ENCODE measurements at regions not wholly inside any gene's neighbourhood (a gene's known extent, or its start where the extent isn't known, plus 50 kb on each side); places are given as distances from the start of the nearest gene placed in this dataset.

DNA sequence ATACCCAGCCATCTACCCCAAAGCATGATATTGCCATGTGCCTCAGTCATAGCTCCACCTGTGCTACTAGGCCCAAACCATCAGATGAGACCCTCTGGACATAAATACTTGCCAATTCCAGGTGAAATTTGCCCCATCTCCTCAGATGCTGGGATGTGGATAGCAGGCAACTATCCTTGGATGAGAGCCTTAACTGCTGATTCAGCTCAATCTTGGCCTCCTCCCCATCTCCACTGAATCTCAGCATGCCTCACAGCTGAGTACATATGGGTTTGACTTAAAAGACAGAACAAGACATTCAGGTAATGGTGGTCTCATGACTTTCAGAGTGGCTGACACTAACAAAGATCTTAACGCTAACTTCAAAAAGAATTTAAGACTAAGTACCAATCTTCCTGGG is 50.8 kb upstream of the KLHL13 start:
- H3K36me3 Mint-ChIP-seq (ENCODE audit: low read depth) = no peaks in the 10 kb centered on the region
- H3K4me1 Mint-ChIP-seq = no peaks in the 10 kb centered on the region
- peaks cover 5% of the 10 kb centered on the region for H3K27me3 Mint-ChIP-seq (ENCODE audit: low read depth, poor library complexity)
- no peak overlapping the region for H3K27ac Mint-ChIP-seq
- TF ChIP-seq, protein P1, sequence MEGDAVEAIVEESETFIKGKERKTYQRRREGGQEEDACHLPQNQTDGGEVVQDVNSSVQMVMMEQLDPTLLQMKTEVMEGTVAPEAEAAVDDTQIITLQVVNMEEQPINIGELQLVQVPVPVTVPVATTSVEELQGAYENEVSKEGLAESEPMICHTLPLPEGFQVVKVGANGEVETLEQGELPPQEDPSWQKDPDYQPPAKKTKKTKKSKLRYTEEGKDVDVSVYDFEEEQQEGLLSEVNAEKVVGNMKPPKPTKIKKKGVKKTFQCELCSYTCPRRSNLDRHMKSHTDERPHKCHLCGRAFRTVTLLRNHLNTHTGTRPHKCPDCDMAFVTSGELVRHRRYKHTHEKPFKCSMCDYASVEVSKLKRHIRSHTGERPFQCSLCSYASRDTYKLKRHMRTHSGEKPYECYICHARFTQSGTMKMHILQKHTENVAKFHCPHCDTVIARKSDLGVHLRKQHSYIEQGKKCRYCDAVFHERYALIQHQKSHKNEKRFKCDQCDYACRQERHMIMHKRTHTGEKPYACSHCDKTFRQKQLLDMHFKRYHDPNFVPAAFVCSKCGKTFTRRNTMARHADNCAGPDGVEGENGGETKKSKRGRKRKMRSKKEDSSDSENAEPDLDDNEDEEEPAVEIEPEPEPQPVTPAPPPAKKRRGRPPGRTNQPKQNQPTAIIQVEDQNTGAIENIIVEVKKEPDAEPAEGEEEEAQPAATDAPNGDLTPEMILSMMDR (IDR thresholded peaks at IDR 0.05) = no peak
- H3K9me3 Mint-ChIP-seq = peaks cover 45% of the 10 kb centered on the region
- H3K4me3 Mint-ChIP-seq = no peak overlapping the region
- DNase-seq = no peak

DNA sequence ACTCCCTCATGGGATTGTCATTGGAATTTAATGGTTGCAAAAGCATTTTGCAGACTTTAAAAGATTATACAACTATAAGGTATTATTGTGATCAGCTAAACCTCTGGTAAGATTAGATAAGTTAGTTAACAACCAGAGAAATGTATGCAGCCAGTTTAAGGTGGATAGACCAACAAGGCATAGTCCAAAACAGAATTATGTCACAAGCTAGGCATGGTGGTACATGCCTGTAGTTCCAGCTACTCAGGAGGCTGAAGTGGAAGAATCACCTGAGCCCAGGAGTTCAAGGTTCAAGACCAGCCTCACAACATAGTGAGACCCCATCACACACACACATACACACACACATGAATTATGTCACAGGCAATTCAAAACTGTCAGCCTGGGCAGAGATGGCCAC is 54.7 kb upstream of the KLHL13 start:
- no peaks in the 10 kb centered on the region for H3K4me1 Mint-ChIP-seq
- DNase-seq = no peak
- no peak overlapping the region for H3K27ac Mint-ChIP-seq
- H3K27me3 Mint-ChIP-seq (ENCODE audit: low read depth, poor library complexity) = peaks cover 6% of the 10 kb centered on the region
- H3K4me3 Mint-ChIP-seq = no peak overlapping the region
- H3K36me3 Mint-ChIP-seq (ENCODE audit: low read depth) = no peaks in the 10 kb centered on the region
- peaks cover 32% of the 10 kb centered on the region for H3K9me3 Mint-ChIP-seq
- TF ChIP-seq, protein P1 (IDR thresholded peaks at IDR 0.05) = no peak

DNA sequence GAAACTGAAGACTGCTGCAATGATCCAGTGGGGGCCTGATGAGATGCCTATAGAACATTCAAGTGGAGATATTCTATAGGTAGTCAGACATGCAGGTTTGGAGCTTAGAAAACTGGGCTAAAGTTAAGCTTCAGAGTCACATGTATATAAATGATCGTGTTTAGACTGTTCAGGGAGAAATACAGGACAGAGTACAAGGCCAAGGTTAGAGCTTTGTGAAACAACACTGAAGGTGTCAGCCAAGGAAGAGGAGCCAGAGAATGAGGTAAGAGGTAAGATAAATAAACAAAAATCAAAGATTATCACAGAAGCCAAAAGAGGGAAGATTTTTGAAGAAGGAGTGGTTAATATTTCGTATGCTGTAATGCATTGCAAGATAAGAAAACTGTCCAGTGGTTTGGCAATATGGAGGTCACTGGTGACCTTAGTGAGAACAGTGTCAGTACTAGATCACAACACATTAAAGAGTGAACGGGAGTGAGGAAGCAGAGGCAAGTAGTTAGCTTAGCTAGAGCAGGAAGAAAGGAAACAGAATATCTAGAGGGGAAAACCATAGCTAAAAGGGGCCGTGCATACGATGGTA is 58.0 kb upstream of the KLHL13 start:
- H3K9me3 Mint-ChIP-seq = peaks cover 26% of the 10 kb centered on the region
- H3K27me3 Mint-ChIP-seq (ENCODE audit: low read depth, poor library complexity) = peaks cover 3% of the 10 kb centered on the region
- no peaks in the 10 kb centered on the region for H3K36me3 Mint-ChIP-seq (ENCODE audit: low read depth)
- H3K27ac Mint-ChIP-seq = no peak overlapping the region
- TF ChIP-seq, protein P1 (IDR thresholded peaks at IDR 0.05) = no peak
- DNase-seq = no peak
- no peak overlapping the region for H3K4me3 Mint-ChIP-seq
- H3K4me1 Mint-ChIP-seq = no peaks in the 10 kb centered on the region

DNA sequence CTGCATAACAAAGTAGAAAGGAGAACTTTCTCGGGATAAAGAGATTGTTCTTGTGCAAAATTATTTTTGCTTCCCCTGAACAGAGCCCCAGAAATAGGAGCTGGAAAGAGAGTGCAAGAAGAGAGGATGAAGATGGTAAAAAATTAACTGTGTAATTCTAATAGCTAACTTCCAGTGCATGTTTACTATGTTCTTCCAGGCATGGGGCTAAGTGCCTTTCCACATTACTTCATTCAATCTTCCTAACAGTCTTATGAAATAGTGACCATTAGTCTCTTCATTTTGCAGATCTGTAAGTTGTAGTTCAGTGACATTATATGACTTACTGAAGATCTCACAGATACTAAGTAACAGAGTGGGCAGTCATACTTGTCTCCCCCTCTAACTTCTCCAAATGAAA is 61.1 kb upstream of the KLHL13 start:
- H3K36me3 Mint-ChIP-seq (ENCODE audit: low read depth) = no peaks in the 10 kb centered on the region
- DNase-seq = no peak
- no peaks in the 10 kb centered on the region for H3K4me1 Mint-ChIP-seq
- no peak overlapping the region for H3K4me3 Mint-ChIP-seq
- H3K27ac Mint-ChIP-seq = no peak overlapping the region
- peaks cover 32% of the 10 kb centered on the region for H3K9me3 Mint-ChIP-seq
- peaks cover 3% of the 10 kb centered on the region for H3K27me3 Mint-ChIP-seq (ENCODE audit: low read depth, poor library complexity)
- TF ChIP-seq, protein P1 (IDR thresholded peaks at IDR 0.05) = no peak

DNA sequence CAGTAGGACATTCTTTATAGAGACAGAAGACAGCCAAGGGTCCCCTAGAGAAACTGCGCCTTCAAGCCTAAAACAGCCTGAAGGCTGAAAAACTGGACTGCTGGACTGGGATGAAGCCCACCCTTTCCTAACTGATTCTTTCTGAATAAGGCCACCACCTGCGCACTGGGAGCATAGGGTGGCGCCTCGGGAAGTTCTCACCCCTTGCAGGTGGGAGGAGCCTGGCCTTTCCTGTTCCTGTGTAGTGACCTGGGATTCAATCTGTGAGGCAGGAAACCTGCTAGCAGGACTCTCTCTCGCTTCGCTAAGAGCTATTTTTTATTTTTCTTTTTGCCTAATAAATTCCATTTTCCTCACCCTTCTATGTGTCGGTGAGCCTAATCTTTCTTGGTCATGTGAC is 61.8 kb upstream of the KLHL13 start:
- Mint-ChIP-seq H3K4me3 (no peak overlapping the region), H3K36me3 (ENCODE audit: low read depth) (no peaks in the 10 kb centered on the region), H3K4me1 (no peaks in the 10 kb centered on the region), H3K9me3 (peaks cover 36% of the 10 kb centered on the region), H3K27ac (no peak overlapping the region), H3K27me3 (ENCODE audit: low read depth, poor library complexity) (peaks cover 2% of the 10 kb centered on the region)
- TF ChIP-seq, protein P1 (IDR thresholded peaks at IDR 0.05) = no peak
- no peak for DNase-seq

DNA sequence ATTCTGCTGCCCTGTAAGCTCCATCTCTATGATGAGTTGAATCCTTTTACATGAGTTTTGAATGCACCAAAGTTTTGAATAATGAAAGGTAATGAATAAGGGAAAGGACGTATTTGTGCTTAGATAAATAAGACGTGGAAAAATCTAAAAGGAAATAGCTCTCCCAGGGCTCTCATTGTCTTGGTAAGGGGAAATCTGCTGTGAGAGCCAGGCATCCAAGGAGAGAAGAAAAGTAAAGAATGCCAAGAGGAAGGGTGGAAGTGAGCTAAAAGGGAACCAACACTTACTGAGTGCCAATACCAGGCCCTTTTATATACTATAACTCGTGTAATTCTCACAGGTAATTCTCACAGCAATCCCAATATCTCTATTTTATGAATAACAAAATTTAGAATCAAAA is 62.6 kb upstream of the KLHL13 start:
- Mint-ChIP-seq H3K4me3 (no peak overlapping the region), H3K36me3 (ENCODE audit: low read depth) (no peaks in the 10 kb centered on the region), H3K27me3 (ENCODE audit: low read depth, poor library complexity) (no peaks in the 10 kb centered on the region), H3K27ac (no peak overlapping the region), H3K9me3 (peaks cover 43% of the 10 kb centered on the region), H3K4me1 (no peaks in the 10 kb centered on the region)
- TF ChIP-seq, protein P1 (IDR thresholded peaks at IDR 0.05) = no peak
- no peak for DNase-seq

Data from nephron progenitor cell (in vitro differentiated cells).